Effector CD8-positive, alpha-beta T cell (primary cell): ENCODE measurements at regions not wholly inside any gene's neighbourhood (a gene's known extent, or its start where the extent isn't known, plus 50 kb on each side); places are given as distances from the start of the nearest gene placed in this dataset.

Source experiments
- DNase-seq: peaks from one replicate; lab custom pipeline; 2025; lab: John Stamatoyannopoulos, UW

DNA sequence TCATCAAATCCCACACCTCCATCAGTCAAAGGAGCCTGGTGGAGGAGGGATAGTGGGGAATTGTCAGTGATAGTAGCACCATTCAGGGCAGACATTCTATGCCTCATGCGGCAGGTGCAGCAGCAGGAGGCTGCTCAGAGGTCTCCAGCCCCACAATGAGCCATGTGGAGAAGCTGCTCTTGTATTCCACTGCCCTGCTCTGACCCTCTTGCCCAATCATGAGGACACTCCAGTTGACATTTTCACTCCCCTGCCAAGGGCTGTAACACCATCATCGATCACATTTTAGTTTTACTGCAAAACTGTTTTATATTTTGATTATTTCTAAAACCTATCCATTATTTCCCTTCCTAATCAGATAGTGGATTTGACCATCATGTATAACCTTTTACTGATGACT, 487.6 kb upstream of the KLHL29 start:
- no peak for DNase-seq

DNA sequence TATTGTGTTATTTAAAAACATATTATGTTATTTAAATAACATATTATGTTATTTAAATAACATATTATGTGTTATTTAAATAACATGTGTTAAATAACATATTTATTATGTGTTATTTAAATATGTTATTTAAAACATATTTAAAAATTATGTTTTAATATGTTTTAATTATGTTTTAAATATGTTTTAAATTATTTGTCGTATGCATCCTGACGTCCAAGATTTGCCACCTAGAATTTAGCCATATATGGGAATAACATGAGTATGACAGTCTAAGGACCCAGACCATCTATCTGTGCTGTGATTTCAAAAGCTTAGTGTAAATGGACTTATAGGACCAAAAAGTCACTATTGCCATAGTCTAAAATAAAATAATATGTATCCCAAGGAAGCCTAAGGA, 484.3 kb upstream of the KLHL29 start:
- DNase-seq: no peak

DNA sequence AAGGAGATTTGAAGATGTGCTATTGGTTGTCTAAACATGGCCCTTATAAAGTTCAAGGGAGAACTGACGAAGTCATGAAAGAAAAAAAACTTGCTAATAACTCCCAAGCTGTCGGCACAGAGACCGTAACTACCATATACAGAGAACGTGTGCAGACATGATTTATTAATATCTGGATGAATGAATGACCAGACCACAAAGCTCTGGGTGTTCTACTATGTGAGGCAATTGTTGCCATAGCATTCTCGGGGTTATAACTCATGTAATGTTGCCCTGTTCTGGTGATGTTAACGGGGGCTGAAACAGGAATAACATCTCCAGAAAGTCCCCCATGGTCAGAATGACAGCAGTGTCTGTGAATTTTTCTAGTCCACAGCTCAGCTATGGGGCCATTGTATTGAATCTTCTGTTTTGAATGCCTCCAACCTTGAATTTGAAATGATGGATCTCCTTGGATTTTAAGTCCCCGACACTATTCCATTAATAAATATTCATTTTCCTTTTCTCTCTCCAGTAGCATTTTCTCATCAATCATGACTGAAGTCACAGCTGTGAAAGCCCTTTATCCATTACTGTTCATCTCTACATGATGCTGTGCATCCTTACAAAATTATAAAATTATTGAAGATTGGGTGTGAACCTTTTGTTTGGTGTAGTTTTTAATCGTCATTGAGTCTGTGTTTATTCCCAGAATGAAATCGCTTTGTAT, 483.4 kb upstream of the KLHL29 start:
- no peak for DNase-seq

DNA sequence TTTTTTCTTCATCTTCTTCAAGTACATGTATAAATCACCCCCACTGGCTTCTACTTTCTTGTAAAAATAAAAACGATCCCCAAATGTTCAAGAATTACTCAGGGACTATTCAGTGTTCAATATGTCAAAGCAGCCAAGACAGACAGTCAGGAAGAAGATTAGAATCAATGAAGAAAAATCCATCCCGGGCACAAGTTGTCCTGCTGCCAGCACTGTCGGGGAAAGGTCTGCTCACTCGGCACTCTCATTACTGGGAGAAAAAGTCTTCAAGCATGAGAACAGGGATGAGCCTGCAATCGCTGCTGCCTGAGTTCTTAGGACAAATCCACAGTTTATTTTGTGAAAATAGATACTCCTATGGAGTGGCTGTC, 482.8 kb upstream of the KLHL29 start:
- DNase-seq: no peak

DNA sequence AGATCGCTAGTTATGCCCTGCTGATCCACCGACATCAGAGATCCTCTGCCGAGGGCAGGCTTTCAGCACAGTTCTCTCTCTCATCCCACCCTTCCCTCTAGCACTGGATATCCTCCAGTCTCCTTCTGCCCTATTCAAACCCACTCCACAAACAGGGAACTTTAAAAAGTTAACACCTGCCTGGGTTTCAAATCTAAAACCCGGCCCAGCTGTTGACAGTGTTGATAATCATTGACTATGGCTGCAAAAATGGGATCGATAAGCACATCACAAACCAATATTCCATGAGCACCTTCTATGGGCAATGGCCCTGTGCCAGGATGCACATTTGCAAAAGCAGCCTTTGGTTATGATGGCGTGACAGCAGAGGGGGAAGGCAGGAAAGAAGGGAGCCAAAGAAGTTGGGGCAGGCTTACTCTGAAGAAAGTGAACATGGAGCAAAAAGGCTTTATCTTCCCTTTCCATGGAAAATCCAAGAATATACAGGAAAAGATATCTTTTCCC, 482.3 kb upstream of the KLHL29 start:
- DNase-seq: no peak

DNA sequence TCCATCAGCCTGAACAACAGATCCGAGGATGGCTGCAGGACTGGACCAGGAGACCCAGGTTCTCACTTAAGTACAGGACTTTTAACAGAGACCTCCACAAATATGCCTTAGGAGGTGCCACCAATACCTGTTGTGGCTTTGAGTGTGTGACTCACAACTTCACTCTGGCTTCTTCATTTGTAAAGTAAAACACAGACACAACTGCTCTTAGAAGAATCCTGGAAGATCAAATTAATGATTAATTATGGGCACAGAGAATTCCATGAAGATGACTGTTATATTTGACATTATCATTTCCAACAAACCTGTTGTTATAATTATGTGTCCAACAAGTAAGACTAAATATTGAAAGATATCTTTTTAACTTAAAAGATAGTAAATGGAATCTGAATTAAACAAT, 481.4 kb upstream of the KLHL29 start:
- no peak for DNase-seq

DNA sequence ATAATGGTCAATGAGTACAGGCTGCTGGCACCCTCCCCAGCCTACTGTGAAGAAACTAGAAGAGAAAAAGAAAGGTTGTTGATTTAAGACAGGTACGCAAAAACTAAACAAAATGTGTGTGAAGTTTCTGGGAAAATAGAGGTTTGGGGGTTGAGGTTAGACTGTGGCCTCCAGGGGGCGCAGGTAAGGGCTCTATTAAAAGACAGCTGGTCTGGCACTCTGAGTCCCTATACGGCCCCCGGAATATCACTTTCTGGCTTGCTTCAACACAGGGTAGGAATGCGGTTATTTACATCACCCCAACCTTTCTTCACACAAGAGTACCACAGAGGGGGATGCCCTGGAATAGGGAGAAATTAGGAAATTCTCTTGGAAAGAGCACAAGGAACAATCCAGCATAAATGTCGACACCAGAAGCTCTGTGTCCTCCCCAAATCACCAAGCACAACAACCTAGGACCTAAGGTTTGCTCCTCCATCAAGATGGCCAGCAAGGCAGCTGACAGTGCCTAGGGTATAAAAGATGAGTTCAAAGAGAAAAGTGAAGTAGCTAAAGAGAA, 480.8 kb upstream of the KLHL29 start:
- no peak for DNase-seq

DNA sequence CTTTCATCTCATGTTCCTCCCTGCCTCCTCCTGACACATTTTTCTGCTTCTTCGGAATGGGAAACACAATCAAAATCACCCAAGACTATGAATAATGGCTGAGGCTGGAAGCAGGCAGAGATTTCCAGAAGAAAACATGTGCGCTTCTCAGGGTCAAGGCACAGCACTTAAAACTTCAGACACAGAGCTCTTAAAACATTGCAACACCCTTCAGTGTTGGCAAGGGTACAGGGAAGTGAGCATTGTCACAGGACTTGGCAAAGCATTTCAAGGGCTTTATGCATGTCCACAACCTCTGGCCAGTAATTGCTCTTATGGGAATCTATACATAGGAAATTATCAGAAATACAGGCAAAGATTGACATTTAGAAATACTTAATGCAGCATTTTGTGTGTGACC, 477.6 kb upstream of the KLHL29 start:
- DNase-seq: no peak

DNA sequence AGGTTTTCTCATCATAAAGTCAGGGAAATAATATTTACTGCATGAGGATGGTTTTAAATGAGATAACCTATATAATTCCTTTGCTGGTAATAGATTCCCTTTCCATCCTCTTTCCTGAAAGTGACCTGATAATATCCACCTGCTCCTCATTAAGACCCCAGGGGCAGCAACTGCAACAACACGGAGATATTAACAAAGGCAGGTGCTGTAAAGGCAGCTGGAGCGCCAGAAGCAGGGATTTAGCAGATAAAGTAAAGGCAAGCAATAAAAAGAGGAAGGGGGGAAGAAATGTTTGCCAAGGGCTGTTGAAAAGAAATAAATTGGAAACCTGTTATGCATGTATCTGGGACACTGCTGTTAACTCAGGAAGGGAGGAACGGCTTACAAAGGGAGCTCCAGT, 472.6 kb upstream of the KLHL29 start:
- no peak for DNase-seq

DNA sequence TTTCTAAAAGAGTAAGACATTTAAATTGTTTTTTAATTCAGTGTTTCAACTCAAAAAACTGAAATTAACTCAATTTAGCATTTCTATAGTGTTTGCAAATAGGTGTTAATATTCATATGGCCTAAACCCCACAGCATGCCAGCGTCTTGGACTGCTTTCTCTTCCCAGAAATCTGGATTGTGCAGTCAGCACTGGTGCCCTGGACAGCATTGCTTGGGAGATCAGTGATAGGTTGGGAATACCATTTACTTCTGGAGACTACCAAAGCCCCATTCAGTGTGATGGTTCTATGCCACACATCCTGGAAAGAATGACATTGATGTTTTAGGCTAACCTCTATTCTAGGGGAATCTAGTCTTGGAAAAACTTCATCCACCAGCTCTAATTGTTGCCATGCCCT, 455.0 kb upstream of the KLHL29 start:
- no peak for DNase-seq

DNA sequence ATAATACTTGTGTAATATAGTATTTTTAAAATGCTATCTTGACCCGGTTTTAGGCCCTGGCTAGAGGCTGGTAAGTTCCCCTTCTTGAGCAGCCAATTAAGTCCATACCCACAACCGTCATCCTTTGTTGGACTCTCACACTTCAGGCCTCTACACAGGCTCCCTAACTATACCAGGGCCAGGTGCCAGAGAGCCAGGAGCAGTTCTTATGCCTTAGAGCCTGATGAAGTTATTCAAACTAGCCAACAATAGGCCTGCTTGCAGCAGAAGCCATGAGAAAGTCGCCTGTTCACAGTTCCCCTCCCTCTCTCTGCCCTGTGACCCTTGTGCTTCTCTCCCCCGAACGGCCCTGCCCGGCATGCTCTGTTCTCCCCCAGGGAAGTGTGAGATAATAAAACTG, 454.2 kb upstream of the KLHL29 start:
- DNase-seq: no peak

DNA sequence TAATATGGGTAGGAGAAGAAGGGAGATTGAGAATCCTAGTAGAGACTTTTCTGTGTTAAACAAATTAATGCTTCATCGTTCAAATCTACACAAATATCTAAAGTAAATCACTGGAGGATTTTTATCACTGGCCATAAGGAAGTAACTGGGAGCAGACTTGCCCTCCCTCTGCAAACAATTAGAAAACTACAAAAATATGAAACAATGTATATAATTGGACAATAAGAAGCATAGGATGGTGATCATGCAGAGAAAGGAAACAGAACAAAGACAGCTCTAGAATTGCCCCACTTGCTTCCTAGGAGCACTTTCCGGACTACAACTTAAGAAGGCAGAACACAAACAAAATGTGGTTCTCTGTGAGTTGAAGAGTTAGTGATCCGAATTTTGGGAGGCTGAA, 452.7 kb upstream of the KLHL29 start:
- DNase-seq: no peak

DNA sequence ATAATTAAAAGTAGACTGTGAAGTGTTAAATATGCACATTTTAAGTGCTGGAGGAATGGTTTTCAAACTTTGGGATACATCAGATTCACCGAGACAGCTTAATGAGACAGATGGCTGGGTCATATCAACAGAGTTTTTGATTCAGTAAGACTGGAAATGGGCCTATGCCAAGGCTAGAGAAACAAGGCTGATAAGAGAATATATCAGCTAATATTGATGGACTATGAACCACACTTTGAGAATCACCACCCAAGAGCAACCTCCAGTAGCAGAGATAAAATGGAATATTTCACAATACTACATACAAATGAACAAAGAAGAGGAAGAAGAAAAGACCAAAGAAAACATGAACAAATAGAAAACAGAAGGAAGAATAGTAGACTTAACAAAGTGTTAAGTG, 450.2 kb upstream of the KLHL29 start:
- DNase-seq: no peak

DNA sequence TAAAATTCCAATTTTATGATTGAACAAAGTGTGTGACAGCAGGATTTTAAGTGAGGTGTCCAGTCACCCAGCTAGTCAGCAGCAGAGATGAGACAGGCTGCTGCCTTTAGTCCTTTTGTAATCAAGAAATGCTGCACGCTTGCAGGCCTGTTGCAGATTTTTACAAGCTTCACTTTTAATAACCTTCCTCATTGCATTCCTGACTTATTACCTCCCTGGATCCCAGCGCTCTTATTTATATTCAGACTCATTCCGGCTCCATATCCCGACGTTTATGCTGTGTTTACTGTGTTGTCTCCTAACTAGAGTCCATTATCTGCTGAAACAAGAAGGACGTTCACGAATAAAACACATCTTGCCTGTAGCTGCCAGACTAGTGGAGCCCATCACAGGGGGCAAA, 442.5 kb upstream of the KLHL29 start:
- no peak for DNase-seq

DNA sequence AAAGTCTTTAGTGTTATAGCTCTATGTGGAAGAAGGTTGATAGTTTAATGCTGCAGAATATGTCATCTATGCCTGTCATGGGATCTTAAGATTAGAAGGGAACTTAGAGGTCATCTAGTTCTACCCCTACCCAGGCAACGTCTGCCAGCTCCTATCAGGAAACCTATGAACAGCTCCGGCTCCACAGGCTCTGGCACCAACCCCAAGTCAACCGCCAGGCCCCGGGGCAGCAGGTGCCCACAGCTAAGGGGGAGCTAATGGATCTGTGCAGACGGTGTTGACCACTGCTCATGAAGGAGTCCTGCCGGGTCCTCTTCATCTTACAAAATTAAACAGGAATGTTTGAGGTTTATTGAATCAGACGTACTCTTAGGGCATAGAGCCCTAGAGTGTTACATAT, 440.8 kb upstream of the KLHL29 start:
- DNase-seq: no peak

DNA sequence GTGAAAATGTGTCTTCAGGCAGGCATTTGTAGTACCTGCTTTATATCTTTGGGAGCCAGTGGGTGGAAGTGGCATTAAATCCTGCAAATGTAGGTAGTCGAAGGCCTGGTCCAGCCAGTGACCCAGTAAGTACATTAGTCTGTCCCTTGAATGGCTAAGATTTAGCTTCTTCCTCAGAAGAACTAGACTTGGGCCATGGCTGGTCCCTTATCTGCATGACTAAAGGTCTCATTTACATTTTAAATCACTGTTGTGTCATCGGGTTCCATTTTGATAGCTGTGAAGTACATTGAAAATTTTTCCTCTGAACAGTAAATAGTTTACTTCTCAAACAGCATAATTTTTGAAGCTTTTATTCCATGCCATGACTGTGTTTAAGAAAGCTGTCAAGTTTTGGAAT, 438.4 kb upstream of the KLHL29 start:
- no peak for DNase-seq

DNA sequence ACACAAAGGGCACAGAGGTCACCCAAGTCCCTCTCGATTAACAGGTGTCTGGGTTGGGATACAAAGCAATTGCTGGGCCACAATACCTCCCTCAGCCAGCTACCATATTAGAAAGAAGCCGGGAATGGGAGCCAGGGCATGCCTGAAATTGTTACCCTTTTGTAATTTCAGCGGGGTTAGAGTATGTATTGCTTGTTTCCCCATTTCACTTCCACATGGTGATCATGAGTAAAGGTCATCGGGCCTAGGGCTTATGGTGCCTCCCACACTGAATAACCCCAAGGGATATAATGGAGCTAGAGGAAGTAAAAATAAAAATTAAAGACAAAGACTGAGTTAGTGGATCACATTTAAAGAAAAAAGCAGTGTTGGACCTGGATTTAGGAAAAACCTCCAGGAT, 437.2 kb upstream of the KLHL29 start:
- DNase-seq: no peak

DNA sequence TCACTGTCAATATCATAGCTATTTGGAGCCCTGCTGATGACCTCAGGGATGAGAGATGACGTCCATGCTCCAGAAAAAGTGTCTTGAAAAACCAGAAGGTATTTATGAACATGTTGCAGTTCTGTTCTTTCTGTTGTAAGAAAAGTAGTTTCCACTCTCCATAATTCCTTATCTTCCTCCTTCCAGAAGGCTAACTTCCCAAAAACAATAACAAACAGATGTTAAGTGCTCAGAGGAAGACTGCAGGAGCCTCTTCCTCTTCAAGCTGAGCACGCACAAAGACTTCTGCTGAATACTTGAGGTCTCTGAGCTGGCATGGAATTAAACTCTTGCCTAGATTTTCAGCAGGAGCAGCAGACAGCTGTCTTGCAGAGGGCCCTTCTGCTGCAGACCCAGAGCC, 434.5 kb upstream of the KLHL29 start:
- no peak for DNase-seq

DNA sequence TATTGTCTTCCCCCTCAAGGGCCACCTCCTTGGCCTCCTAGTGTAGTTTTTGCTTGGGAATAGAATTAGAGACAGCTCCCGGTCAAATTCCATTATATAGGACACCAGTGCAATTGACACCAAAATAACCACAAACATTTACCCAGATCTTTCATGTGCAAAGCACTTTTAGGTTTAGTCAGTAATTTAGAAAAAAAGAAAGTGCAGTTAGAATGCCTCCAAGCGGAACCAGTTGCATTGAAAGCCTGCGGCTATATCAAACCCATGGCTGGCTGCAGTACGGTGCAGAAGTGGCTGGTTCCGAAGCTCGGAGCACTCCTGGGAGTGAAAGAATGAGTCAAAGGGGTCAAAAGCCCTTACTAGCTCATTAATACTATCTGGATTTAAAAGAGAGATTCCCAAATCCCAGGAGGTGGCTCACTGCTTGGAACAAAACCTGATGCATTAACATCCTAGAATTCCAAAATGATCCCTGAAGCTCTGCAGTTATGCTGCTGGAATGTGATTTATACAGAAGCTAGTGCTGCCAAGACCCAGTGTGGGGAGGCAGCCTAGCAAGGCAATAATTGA, 432.2 kb upstream of the KLHL29 start:
- DNase-seq: no peak

DNA sequence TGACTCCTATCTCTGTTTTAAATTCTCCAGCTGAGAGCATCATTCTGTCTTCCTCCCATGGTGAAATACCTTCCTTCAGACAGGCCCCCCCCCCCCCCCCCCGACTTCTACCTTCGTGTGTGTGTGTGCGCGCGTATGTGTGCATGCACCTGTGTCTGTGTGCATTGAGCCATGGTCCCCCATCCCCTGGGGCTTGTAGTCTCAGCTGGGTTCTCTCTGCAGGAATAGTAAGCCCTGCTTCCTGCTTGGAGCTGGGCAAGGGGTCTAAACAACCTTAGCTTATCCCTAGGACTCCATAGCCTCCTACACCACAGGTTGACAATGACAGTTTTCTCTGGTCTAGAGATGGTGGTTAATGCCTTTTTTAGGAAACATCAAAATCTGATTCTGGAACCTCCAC, 427.5 kb upstream of the KLHL29 start:
- no peak for DNase-seq

DNA sequence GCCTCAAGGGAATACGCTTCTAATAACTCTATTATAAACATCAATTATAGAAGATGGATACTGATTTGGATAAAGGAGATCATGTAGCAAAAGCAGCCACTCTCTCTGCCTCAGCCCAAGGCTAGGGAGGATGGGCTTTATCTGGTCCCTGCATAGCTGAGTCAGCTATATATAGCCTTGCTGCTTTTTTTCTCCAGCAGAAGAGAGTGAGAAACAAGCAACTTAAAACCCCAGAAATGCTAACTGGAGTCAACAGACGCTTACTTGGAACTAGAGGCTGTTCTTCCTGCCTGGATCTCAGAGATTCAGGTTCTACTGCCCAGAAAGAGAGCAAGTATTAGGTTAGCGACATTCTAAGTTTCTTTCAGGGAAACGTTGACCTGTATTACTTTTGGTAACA, 426.7 kb upstream of the KLHL29 start:
- no peak for DNase-seq

DNA sequence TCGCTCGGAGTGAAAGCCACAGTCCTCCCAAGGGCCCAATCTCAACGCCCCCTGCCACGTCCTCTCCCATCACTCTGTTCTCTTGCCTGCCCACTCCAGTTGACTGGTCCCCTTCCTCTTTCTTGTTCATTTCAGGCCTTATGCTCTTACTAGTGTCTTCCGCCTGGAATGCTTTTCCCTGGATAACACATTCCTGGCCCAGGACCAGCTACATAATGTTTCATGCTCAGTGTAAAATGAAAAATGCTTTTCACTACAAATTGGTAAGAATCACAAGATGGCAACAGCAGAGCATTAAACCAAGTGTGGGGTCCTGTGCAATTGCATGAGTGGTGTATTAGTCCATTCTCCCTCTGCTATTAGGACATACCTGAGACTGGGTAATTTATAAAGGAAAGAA, 417.2 kb upstream of the KLHL29 start:
- no peak for DNase-seq

DNA sequence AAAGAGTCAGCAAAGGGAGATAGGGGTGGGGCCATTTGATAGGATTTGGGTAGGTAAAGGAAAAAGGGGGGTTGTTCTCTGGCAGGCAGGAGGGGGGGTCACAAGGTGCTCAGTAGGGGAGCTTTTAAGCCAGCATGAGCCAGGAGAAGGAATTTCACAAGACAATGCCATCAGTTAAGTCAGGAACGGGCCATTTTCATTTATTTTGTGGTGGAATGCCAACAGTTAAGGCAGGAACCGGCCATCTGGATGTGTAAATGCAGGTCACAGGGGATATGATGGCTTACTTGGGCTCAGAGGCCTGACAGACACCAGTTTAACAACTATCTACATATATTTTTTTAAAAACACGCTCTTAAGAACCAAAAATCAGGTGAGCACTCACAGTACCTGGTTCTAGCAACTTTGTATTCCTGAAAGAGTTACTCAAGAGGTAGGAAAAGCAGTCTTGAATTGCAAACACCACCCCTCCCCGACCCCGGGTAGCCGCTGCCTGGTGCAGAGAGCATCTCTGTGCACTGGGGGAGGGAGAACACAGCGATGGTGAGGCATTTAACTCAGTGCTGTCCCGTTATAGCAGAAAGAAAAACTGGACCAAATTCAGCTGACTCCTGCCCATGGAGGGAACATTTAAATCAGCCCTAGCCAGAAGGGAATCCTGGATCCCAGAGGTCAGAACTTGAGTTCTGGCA, 414.5 kb upstream of the KLHL29 start:
- no peak for DNase-seq
